Endothelial cell of umbilical vein (primary cell): ENCODE measurements at regions not wholly inside any gene's neighbourhood (a gene's known extent, or its start where the extent isn't known, plus 50 kb on each side); places are given as distances from the start of the nearest gene placed in this dataset.

ENCODE experiments used
- EZH2 ChIP-seq: IDR thresholded peaks from 2 replicates; pipeline ENCODE4 v1.6.1; 2012; ENCODE audit warnings: borderline replicate concordance, low read depth, mild to moderate bottlenecking, moderate library complexity, low read length, inconsistent platforms; ENCODE audit not compliant: severe bottlenecking
- FOS ChIP-seq: IDR thresholded peaks from 2 replicates; pipeline ENCODE4 v1.6.1; 2011; ENCODE audit warnings: mild to moderate bottlenecking, low read length, moderate library complexity, borderline replicate concordance; ENCODE audit not compliant: insufficient read depth
- GATA2 ChIP-seq: IDR thresholded peaks from 2 replicates; pipeline ENCODE4 v1.7.0; 2011; ENCODE audit warnings: low read depth, mild to moderate bottlenecking, moderate library complexity, mixed read lengths, low read length; ENCODE audit not compliant: insufficient read length, insufficient read depth
- JUN ChIP-seq: IDR thresholded peaks from 2 replicates; pipeline ENCODE4 v1.6.1; 2011; ENCODE audit warnings: borderline replicate concordance, low read depth; ENCODE audit not compliant: insufficient read length, insufficient read depth
- MYC ChIP-seq: IDR thresholded peaks from one replicate; pipeline ENCODE4 v1.6.1; 2011; ENCODE audit warnings: mild to moderate bottlenecking, low read depth, low read length
- POLR2A ChIP-seq: IDR thresholded peaks from 2 replicates; pipeline ENCODE4 v1.6.1; 2012; ENCODE audit warnings: low read depth, mild to moderate bottlenecking, control low read depth, low read length
- POLR2AphosphoS5 ChIP-seq: IDR thresholded peaks from 2 replicates; pipeline ENCODE4 v1.6.1; 2012; ENCODE audit warnings: low read depth, mild to moderate bottlenecking, control low read depth, low read length, moderate library complexity; ENCODE audit not compliant: insufficient read depth
- TF ChIP-seq, protein P1 (sequence below), 2 donors: IDR thresholded peaks; 1 replicate in 1 of 2; 2 replicates in 1 of 2; pipeline ENCODE4 v1.5.1; 2011; ENCODE audit warnings: low read length in 2 of 2, mild to moderate bottlenecking in 2 of 2, moderate library complexity in 2 of 2, control low read depth in 1 of 2, inconsistent platforms in 1 of 2, low read depth in 1 of 2; ENCODE audit not compliant: insufficient read depth in 1 of 2; ENCODE audit errors: extremely low read depth in 1 of 2
- TF ChIP-seq, protein P2 (sequence below): IDR thresholded peaks from 2 replicates; pipeline ENCODE4 v1.6.1; 2011; ENCODE audit not compliant: insufficient read depth, insufficient read length

DNA sequence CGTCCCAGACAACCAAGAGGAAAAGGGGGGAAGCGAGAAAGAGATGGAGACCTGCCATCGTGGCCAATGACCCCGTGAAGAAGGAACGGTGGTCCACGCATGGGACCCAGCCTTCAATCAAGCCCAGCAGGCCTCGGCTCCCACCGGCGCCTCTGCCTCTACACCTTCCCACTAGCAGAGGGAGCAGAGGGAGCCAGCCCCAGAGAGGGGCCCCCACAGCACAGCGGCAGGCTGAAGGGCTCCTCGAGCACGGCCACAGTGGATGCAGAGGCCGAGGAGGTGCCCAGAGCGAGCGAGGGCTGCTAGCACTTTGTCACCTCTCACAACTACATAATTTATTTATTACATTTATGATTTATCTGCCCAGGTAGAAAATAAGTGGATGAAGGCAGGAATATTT, 68.4 kb upstream of the TOPAZ1 start:
- TF ChIP-seq, protein P1, sequence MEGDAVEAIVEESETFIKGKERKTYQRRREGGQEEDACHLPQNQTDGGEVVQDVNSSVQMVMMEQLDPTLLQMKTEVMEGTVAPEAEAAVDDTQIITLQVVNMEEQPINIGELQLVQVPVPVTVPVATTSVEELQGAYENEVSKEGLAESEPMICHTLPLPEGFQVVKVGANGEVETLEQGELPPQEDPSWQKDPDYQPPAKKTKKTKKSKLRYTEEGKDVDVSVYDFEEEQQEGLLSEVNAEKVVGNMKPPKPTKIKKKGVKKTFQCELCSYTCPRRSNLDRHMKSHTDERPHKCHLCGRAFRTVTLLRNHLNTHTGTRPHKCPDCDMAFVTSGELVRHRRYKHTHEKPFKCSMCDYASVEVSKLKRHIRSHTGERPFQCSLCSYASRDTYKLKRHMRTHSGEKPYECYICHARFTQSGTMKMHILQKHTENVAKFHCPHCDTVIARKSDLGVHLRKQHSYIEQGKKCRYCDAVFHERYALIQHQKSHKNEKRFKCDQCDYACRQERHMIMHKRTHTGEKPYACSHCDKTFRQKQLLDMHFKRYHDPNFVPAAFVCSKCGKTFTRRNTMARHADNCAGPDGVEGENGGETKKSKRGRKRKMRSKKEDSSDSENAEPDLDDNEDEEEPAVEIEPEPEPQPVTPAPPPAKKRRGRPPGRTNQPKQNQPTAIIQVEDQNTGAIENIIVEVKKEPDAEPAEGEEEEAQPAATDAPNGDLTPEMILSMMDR (IDR thresholded peaks at IDR 0.05; ENCODE audit: extremely low read depth in 1 of 2, insufficient read depth in 1 of 2, low read depth in 1 of 2, low read length in 2 of 2) = no peak
- TF ChIP-seq POLR2AphosphoS5 (no peak), POLR2A (no peak), EZH2 (no peak), GATA2 (no peak), JUN (no peak), FOS (no peak), MYC (no peak)
- TF ChIP-seq, protein P2, sequence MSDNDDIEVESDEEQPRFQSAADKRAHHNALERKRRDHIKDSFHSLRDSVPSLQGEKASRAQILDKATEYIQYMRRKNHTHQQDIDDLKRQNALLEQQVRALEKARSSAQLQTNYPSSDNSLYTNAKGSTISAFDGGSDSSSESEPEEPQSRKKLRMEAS = no peak
